ENCODE measurements at regions not wholly inside any gene's neighbourhood (a gene's known extent, or its start where the extent isn't known, plus 50 kb on each side); places are given as distances from the start of the nearest gene placed in this dataset.

DNA sequence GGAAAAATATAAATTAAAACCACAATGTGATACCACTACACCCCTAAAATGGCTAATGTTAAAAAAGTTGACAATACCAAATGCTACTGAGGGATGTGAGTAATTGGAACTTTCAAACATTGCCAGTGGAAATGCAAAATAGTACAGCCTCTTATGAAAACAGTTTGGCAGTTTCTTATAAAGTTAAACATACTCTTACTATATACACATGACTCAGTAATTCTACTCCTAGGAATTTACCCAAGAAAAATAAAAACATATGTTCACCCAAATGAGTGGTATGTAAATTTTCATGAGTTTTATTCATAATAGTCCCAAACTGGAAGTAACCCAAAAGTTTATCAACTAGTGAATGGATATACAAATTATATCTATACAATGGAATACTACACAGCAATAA, 228.0 kb downstream of the CYP26B1 start:
- DNase-seq, result no peak

DNA sequence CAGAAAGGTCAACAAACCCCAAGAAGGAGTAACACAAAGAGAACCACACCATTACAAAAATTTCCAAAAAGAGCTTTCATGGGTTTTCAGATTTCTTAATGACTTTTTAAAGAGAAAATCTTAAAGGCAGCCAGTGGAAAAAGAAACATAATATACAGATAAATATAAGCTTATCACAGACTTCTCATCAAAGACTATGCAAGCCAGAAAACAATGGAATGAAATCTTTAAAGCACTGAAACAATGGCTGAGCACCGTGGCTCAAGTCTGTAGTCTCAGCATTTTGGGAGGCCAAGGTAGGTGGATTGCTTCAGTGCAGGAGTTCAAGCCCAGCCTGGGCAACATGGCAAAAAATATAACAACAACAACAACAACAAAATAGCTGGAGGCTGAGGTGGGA, 237.4 kb downstream of the CYP26B1 start:
- DNase-seq, result no peak

DNA sequence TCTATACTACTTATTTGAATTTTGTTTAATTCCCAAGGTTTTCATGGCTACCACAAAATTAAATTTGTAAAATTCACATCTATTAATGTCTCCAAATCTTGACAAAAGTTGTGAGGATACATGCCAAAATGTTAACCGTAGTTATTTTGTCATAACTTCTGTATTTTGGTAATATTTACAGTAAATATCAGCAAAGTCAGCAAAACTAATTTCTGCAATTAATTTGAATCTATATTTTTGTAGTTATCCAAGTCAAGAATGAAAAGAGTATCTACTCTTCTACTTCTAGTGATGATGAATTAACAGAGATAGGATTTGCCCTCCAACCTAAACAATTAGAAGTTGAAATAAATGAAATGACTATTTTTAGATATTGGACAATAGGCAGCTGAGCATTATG, 238.9 kb downstream of the CYP26B1 start:
- no peak for DNase-seq

DNA sequence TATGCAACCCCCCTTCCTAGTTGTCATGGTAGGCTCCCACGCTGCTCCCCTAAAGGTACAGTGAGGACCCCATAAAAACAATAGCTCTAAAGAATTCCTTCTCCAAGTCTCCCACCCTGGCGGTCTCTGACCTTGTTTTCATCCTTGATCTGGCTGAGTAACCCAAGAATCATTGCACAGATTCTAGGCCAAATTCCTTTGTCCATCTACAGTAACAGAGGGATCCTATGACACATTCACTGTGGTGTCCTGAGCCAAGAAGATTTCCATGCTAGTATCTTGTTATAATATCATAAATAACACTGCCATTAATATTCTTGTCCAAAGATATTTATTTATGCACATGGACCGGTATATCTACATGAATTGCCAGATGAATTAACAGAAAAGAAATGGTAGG, 240.2 kb downstream of the CYP26B1 start:
- no peak for DNase-seq

DNA sequence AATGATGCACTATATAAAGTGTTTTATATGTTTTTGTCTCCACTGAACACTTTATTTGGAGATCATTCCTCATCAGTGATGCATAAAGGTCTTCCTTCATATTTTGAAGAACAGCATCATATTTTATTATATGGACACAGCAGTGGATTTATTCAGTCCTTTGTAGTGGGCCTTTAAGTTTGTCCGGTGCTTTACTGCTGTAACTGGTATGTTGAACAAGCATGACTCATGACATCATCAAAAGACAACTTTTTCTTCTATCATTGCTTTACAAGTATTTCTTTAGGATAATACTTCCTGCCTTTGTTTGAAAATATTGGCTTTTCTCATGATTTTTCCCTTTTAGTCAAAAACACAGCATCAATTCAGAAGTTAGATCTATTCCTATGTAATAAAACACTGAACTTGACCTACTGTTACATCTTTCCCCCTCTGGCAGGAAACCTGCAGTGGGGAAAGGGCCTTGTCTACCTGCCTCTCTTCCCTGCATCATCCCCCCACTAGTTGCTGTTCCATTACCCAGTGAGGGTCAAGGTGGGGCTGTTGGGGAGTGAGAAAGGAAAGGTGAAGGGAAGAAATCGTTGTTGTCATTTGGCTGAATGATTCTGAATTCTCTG, 241.2 kb downstream of the CYP26B1 start:
- DNase-seq, result no peak

DNA sequence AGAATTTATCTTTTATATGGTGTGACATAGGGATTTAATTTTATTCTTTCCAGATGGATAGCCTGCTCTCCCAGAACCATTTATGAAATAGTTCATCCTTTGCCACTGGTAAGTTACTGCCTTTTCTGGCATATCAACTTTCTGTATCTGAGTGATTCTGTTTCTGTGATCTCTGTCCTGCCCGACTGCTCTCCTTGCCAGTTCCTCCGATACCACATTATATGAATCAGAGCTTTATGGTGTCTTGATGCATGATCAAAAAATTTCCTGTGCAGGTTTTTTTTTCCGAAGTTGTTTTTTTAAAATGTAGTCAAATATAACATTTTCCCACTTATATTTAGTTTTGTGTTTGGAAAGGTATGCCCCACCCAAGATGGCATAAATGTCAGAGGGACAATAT, 242.5 kb downstream of the CYP26B1 start:
- DNase-seq, result no peak

DNA sequence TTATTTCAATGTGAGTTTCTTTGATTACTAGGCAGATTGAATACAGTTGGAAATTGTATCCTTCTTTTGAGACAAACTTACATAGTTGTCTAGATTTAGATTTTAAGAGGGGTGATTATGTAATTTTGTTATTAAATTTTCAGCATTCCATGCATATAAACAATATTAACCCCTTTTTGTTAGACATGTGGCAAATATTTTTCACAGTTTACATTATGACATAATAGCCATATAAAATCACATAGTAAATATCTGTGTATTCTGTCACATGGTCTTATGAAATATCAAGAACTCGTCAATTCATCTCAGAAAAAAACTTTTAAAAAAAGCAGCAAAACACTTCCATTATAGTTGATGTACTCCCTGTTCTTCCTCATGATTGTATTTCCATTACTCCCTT, 243.8 kb downstream of the CYP26B1 start:
- no peak for DNase-seq

DNA sequence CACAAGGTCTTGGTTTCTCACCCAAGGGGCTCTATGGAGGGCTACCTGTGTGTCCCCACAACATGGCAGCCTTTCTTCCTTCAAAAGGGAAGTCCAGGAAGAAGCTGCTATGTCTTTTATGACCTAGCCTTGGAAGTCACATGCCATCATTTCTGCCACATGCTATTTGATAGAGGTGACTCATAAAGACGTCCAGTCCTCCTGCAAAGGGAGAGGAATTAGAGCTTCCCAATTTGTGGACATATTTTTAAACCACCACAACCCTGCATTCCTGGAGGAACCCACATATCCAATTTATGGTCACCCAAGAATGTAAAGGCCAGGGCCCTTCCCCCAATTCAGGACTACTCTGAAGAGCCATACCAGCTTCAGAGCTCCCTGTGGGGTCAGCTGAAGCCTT, 246.2 kb downstream of the CYP26B1 start:
- DNase-seq, result no peak

DNA sequence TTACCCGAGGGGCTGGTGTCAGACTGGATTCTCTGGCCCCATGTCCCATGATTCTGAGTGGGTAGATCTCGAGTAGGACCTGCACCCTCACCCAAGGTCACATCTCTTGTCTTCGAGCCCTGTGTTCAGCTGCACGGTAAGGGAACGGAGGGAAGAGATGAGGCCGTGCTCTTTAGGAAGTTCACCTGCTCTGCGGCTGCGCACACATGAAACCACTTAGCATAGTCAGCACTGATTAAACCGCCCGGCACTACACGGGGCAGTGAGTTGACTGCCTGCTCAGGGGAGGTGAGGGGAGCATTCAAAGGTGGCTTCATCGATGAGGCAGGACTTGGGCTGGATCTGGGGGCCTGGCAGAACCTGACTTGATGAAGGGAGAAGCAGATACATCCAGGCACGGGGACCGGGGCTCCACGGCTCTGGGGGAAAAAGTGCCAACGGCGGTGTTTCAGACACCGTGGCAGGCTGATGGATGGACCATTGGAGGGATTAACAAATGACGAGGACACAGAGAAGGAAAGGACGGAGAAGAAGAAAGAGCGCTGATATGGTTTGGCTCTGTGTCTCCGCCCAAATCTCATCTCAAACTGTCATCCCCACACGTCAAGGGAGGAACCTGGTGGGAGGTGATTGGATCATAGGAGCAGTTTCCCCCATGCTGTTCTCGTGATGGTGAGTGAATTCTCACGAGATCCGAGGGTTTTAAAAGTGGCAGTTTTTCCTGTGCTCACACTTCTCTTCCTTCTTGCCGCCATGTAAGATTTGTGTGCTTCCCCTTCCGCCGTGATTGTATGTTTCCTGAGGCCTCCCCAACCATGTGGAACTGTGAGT, 248.6 kb downstream of the CYP26B1 start:
- DNase-seq, result no peak

DNA sequence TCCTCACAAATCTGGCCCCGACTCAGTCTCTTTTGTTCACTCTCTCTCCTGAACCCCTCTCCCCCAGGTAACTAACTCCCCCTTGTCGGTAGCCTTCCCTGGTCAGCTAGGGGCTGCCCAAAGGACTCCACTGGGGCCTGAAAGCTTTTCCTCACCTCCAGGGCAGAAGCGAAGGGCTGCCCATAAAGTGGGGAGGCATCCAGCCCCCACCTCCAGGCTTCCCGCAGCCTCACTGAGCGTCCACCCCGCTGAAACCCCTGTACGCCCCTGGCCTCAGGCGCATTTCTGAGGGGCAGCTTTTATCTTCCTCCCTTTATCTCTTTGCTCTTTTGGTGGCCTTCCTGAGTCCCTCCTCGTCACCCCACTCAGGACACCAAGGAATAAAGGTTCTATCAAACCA, 249.3 kb downstream of the CYP26B1 start:
- no peak for DNase-seq

DNA sequence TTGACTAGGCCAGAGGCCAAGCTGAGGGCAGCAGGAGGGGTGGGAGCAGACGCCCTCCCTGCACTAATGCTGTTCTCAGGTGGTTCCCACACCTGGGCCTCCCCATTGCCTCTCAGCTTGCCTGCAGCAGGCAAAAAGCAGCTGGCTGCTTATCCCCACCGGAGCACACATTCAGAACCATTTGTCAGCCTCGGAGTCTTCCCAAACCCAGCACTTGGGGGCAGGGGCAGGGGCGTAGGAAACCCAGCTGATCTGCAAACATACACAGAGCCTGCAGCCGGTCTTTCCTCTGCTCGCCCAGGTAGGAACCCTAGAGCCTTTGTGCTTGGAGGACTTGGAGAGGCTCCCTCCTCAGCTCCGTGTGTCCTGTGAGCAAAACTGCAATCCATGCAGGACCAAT, 249.8 kb downstream of the CYP26B1 start:
- no peak for DNase-seq

DNA sequence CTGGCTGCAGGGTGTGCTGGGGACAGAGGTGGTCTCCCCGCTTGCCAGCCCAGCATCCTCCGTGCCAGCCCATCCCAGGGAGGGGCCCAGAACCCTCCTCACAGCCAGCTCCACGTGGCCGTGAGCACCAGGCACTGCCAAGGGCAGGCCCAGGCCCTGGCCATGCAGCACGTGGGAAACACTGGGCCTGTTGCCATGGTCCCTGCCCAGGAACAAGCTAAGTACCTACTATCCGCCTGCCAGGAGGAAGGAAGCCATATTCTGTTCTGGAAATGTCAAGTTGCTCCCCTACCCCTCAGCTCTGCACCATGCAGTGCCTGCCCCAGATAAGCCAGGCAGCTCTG, 250.6 kb downstream of the CYP26B1 start:
- DNase-seq, result peak; percentile 49

DNA sequence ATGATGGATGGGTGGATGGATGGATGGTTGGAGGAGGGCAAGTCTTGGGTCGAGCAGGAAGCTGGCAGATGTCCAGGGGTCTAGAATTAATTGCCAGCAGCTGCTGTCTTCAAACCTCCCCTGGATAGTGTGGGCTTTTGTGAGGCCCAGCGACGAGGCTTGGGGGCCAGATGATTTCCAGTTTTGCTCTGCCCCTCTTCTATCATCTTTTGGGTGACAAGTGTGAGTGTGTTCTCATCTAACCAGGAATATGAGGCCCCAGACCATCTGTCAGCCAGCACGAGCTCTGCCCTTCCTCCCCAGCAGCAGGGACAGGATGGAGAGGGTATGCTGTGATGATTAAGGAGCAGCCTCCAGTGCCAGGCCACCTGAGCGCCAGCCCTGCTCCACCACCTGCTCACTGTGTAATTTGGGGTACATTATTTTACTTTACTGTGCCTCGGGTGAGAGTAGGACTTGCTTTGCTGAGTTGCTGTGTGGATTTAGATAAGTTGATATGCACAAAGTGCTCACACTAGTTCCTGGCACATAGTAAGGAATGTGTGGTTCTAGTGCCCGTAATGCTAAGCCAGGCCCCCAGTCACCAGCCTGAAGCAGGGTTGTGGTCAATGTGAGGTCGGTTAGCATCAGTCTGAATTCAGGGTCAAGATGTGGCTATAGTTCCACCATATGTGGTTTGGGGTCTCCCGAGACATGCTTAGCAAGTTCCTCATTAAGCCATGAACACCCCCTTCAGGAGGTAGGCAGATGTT, 251.1 kb downstream of the CYP26B1 start:
- DNase-seq, result peak; percentile 73

DNA sequence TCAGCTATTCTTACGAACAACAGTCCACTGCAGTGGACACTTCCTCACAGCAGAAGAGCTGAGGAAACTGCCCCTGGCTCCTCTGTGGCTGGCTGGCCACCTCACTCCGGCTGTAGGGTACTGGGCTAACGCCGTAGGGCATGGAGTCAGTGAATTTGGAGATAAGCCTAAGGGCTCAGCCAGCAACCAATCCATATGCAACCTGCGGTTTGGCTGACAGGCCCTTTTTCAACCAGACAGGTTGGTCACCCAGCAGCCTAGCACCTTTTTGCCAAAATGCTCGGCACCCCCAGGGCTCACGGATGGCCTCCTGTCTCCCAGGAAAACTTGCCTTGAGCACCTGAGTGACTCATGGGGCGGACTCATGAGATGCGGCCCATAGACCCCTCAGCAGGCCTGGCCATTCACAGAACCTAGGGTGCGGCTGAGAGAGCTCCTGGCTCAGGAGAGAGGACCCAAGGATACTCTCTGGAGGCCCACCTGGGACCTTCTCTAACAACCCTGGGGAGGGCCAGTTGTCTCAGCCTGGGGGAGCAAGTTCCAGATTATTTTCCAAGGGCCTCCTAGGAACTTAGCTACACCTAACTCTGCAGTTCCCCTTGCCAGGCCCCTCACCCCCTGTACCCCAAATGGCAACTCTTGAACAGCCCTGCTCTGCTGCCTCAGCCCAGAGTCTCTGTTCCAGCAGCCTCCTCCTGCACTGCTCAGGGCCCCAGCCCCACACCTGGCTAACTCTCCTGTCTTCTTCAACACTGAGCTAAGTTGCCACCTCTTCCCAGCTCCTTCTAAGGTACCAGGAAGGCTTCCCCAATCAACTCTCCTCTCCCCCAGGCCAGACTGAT, 252.1 kb downstream of the CYP26B1 start:
- no peak for DNase-seq

DNA sequence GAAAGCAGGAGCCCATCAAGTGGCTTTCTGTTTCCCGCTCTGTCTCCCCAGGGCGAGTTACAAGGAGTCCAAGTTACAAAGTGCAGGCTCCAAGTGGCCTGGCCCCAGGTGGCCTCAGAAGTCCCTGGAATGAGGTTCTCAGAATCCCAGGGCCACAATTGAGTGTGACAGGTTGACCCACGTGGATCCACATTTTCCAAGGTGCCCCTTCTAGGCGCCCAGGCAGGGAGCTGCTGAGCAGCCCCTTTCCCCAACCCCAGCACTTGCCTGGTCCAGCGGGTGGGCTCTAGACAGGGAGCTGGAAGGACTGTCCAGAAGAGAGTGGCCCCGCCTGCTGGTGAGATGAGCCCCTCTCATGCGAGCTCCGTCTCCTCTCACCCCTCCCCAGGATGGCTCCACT, 253.4 kb downstream of the CYP26B1 start:
- no peak for DNase-seq

DNA sequence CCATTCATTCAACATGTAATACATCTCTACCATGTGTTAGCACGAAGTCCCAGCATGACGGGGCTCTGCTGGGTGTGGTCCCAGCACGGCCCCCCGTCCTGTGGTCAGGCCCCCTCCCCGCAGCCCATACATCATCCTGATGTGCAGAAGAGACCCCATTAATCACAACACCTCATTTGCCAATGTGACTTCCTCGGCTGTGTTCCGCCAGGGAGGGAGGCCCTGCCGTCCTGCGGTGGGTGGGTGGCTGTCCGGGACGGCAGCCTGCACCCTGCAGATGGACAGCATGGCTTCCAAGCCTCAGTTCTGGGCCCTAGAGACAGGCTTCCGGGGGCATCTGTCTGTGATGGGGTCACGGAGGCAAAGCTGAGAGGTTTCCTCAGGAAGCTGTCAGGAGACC, 254.0 kb downstream of the CYP26B1 start:
- no peak for DNase-seq

DNA sequence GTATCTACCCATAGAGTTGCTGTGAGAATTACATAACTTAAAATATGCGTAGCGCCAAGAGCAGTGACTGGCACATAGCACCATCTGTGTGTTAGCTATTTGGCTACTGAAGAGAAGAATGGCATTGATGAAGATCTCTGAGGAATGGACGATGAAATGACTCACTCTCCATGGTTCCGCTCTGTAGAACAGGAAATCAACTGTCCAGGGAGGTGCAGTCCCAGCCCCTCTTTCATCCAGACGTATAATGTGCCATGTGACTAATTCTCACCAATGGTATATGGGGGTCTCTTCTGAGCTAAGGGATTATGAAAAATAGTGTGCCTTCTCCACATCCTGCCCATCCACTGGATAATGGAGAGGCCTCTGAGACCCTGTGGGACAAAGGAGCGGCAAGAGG, 254.8 kb downstream of the CYP26B1 start:
- peak; percentile 44 for DNase-seq

DNA sequence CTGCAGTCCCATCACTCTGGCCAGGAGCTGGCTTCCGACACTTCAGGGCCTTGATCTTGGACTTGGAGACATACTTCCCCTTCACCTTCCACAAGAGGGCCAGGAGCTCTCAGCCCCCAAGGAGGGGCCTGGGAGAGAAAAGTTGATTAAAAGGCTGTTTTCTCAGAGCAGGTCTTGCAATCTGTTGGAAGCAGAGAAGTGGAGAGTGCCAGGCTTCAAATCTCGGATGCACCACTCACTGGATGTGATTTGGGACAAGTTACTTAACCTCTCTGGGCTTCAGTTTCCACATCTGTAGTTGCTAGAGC, 255.3 kb downstream of the CYP26B1 start:
- no peak for DNase-seq

DNA sequence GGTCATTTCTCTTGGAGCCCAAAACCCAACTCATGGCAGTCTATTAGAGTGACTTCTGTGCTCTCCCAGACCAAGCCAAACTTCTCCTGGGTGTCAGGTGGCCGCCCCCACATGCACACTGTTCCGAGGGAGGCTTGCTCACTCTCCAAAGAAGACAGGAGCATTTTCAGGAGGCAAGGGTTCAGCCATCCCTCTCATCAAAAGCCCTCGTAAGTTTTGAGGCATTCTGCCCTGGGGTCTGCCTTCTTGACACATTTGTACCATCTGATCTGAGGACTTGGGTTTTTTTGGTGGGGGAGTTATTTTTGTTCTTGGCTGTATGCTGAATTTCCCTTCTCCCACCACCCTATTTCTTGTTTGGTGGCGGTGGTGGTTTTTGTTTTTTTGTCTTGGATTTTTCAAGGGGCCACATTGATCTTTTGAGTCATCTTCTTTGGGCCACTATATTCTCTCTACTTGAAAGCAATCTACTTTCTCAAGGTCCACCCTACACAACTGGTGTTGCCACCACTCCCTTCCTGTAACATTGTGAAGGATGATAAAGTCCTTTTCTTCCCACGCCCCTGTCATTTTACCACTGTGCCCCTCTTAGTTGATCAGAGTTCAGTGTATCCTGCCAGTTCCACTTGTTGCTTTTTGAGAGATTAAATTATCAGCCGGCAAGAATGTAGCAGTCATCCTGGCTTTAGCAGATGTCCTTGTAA, 255.8 kb downstream of the CYP26B1 start:
- DNase-seq, result no peak

DNA sequence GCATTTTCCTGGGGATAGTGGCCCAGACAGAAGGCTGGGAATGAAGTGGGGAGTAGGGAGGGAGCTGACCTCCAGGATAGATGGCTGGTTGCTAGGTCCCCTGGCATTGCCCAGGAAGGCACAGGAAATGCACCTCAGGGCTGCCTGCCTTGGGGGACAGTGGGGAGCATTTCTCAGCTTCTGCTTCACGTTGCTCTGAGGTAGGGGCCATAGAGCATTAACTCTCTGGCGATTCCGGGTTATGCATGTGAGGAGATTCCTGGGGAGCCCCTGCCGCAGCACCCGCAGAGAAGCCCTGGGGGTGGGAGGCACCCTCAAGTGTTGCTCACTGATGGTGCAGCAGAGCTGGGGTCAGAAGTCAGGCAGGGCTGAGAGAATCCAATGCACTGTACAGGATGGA, 256.5 kb downstream of the CYP26B1 start:
- no peak for DNase-seq

DNA sequence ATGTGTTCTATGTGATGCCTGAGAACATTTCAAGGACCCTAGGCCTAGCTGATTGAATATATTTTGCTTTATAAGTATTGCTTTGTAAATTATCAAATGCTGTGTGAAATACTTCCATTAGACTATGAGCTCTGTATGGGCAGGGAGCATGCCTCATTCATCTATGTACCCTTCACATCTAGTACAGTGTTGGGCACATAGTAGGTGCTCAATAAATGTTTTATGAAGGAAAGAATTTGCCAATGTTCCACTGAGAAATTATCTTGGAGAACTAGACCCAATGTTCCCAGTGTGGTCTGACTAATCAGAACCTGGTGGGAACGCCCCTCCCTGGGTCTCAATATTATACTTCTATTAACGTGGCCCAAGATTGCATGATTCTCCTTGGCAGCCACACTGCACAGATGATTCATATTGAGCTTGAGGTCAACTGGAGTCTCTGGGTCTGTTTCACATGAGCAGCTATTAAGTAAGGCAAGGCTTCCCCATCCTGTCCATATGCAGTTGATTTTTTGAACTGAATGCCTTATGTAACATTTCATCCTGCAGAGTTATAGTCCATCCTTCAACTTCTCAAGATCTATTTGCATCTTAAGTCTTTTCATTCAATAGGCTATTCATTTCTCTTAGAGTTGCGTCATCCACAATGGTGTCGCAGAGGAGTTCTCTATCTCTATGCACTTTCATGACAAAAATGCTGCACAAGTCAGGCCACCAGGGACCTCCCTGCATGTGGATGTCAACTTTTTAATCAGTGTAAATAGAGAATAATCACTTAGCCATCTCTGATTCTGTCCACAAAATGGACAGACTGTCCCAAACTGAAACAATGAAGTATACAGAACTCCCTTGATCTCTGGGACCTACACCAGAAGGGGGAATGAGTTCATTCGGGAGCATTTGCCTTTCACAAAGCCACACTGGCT, 257.6 kb downstream of the CYP26B1 start:
- DNase-seq, result no peak

Data from NCI-H446 treated with DMSO at 0.1 percent for 48 hours (cell line).